HG03095 (cell line): ENCODE measurements at regions not wholly inside any gene's neighbourhood (a gene's known extent, or its start where the extent isn't known, plus 50 kb on each side); places are given as distances from the start of the nearest gene placed in this dataset.

Source experiments
- ATAC-seq: cut with Tn5 transposase; IDR thresholded peaks from one replicate; pipeline ENCODE4 v1.9.1; 2021; ENCODE audit warnings: moderate library complexity; ENCODE audit not compliant: unreplicated experiment

DNA sequence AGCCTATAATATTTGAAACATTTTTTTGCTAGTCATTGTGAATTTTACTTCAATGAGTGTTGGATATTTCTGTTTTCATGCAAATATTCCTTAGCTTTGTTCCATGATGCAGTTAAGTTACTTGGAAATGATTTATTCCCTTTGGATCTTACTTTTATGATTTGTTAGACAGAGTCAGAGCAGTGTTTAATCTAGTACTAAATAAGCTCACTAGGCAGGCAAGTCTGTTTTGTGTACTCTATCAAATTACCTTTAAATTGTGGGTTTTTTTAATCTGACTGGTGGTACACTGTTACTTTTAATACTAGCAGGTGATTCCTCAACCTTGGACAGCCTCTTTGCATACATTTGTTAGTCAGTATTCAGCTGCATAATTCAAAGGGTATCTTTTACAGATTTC, 173.3 kb upstream of the MBNL1 start:
- no peak for ATAC-seq

DNA sequence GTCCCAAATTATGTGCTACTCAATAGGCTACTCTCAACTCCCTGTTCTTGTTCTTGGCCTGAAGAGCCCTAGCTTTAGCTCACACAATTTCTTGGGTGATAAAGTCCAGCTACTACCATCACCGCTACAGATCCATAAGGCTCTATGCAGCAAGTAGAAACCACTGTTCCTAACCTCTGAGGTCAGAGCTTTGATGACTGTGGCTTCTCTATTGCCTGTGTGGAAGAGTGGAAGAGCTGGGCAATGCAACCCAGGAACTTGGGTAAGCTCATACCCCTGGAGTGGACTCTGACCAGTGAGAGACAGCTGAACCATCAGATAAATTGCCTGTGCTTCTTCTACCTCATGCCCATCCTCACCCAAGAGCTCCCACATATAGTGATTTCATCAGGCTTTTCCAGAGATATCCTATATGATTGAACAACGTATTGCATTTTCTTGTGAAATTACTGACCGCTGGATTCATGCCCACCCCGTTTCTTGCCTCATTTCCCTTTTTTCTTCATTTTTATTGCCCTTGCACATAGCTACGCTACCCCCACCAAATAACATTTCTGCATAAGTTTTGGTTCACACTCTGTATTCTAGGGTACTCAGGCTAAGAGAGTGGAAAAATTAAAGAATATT, 172.3 kb upstream of the MBNL1 start:
- no peak for ATAC-seq

DNA sequence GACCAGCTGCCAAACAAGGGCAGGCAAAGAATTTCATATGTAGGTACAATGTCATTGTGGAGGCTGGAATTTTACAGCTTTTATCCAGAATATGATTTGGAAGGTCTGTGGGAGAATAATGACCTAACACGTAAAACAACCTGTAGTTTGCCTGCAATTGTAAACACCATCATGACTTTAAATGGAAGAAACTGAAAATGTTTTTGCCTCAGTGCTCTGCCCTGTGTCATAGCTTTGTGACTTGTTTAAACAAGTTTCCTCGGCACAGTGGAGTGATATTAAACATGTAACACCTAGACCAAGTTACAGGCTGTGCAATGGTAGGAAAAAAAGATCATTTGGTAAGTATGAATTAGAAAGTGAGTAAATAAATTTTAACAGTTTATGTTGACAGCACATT, 171.6 kb upstream of the MBNL1 start:
- no peak for ATAC-seq

DNA sequence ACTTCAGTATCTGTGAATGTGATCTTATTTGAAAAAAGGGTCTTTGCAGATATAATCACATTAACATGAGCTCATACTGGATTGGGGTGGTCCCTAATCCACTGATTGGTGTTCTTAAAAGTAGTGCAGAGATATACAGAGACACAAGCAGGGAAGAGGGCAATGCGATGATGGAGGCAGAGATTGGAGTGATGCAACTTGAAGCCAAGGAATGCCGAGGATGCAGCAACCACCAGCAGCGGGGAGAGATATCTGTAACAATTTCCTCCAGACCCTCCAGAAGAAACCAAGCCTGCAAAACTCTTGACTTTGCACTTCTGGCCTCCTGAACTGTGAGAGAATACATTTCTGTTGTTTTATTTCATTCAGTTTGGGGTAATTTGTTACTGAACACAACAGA, 171.0 kb upstream of the MBNL1 start:
- ATAC-seq, result no peak

DNA sequence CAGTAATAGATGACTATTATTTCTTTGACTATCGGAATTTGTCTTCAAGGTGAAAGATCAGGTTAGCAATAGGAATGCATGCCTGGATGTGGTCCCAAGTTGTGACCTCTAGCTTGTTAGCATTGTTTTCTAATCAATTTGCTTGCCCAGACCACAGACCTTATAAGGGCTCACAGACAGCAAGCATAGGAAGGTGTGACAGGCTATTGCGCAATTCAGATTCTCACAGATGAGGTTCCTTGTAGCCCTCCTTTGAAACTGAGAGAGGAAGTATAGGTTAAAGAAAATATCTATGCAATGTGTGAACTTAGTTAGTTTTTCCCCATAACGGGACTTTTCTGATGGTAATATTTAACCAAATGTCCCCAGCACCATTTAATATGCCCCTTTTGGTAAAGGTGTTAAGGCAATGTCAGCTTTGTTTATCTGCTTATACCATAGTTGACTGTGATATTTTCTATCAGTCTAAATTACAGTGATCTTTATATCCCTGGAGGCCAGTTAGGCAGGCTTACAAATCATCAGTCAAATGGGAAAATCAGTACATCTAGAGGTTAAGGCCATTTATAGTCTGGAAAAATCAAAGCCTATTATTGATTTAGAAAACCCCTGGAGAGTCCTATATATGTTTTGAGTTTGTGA, 168.1 kb upstream of the MBNL1 start:
- ATAC-seq, result peak; percentile 97

DNA sequence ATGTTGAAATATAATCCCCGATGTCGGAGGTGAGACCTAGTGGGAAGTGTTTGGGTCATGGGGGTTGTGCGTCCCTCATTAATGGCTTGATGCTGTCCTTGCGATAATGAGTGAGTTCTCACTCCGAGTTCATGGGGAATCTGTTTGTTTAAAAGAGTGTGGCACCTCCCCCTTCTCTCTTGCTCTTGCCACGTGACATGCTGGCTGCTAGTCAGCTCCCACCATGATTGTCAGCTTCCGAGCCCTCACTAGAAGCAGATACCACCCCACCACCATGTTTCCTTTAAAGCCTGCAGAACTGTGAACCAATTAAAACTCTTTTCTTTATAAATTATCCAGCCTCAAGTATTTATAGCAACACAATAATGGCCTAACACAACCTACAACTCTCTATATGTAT, 166.3 kb upstream of the MBNL1 start:
- ATAC-seq, result no peak

DNA sequence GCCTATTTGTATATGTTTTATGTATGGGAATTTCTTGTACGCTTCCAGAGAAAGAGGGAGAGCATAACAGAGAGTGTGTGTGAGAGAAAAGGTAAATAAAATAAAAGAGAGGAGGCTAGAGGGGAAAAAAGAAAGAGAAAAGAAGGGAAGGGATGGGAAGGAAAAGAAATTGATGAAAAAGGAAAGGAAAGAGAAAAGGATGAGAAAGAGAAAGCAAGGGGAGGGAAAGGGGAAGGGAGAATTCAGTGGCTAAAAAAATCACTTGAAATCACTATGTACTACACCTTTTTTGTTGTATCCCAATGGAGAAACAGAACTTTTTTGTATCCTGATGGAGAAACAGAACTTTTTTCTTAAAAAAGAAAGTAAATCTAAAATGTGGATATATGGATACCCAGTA, 165.5 kb upstream of the MBNL1 start:
- ATAC-seq, result no peak

DNA sequence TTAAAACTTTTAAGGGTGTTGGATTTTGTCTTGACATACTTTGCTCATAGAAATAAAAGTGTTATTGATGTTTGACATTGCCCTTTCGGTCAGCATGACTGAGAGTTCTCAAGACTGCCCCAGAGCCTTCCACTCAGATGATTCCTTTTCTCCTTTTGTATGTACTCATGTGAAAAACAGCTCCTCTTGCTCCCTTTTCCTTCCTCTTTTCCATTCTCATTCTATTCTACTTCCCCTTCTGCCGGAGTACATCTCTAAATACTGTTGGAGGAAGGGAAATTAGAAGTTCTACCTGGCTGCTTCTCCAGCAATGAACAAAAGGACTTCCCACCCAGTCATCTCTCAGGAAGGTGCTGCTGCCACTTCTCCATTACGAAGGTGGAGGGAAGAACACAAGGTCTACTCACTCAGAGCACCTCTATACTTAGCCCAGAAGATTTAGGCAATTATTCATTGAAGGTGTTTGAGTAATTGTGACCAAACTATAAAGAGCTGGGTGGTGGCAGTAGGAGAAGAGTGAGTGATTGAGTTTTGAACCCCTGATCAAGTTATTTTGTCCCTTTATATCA, 163.8 kb upstream of the MBNL1 start:
- no peak for ATAC-seq

DNA sequence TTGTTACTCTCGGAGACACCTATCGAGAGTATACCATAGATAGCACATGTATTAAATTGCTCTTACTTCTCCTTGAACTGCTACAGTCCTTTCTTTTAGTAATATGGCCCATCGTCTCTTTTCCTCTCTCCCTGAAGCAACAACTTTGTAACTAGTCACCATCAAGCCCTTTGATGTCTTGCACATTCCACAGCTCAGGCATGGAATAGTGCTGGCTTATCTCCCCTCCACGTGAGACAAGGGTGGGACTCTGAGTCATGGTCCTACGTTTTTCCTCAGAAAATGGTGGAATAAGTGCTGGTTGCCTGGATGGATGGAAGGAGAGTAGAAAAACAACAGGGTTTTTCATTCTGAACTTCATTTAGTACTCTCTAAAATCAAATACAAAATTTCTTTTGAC, 163.3 kb upstream of the MBNL1 start:
- ATAC-seq, result no peak

DNA sequence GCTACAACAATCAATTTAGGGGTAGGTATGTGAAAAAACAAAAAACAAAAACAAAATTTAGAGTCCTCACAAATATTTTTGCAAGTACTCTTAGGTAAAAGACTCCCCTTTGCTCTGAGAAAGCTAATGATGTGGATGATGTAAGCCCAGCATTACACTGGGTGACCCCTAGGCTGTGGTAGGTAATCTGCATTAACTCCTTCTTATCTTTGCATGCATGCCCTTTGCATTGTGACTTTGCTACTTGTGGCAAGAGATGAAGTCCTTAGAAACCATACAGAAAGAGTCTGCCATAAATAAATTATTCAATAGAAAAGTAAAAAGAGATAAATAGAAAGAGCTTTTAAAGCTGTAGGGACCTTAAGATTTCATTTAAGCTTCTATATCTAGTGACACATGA, 159.7 kb upstream of the MBNL1 start:
- no peak for ATAC-seq

DNA sequence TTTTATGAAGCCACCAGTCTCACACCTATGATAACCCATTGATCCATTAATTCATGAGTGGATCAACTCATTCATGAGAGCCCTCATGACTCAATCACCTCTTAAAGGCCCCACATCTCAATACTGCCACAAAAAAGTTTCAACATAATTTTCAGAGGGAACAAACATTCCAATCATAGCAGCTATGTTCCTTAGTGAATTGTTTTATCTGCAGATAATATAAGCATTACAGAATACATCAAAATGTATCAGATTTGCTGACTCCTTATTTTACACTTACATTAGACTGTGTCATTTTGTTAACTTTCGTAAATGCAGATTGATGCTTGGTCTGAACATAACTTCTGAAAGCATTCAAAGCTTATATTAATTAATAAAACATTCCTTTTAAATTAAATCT, 155.3 kb upstream of the MBNL1 start:
- no peak for ATAC-seq

DNA sequence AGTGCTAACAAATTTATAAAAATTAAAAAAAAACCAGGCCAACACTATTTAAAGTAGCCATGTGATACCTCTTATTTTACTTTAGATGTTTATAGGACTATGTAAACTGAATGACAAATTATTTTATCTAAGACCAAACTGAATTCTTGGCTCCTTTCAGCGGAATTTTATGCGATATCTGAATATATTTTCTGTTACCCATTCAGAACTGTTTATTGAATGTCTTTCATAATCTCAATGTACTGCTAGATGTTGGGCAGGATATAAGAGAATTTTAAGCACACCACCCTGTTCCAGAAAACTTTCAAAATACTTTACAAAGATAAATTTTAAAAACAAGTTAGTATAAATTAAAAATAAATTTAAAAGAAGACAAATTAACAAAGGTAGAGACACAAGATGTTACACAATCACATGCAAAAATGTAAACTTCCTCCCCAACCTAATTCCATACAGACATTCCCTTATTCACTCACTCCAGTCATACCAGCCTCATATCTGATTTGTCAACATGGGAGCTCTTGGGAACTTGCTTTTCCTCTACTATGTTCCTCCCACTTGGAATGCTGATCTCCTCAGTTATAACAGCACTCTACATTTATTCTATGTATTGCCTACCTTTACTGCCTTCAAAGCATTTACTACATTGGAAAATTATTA, 154.6 kb upstream of the MBNL1 start:
- ATAC-seq, result no peak

DNA sequence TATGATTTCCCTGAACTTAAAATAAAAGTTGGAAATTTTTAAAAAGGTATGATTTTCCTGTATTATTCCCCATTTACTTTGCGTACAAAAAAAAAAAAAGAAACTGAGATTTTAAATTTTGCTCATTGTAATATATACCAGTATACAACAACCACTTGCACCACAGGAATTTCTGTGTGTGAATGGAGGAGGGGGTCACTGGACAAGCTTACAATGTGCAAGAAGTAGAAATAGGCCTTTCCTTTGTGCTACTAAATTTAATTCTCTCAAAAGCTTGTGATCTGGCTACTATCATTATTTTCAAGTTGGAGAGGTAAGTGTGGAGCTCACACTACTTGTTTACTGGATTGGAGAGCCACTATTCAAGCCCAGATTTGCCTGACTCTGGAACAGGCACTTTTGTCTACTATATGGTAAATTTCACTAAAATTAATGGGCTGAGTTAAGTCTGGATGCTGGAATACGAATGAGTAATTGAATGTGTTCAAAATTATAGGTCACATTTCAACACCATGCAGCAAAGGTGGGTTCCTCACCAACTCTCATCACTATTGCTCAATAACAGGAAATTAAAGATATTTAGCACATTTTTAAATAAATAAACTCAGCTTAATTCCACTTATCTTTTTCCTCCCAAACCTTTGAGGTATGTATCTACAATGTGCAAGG, 148.0 kb upstream of the MBNL1 start:
- ATAC-seq, result no peak

DNA sequence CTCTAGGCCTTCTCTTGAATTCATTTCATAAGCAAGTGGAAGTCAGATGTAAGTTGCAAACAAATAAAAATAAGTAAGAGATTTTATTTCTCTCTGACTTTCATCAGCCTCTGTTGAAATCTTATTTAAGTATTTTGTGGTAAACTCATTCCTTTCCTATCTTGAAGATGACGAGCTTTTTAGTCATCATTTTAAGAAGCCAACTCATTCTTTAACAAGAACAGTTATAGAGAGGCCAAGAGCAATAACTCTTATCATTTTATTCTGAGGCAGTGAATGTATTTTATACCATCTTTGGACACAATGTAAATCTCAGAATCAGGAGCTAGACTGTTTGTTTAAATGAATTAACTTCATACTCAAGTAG, 147.5 kb upstream of the MBNL1 start:
- ATAC-seq, result no peak

DNA sequence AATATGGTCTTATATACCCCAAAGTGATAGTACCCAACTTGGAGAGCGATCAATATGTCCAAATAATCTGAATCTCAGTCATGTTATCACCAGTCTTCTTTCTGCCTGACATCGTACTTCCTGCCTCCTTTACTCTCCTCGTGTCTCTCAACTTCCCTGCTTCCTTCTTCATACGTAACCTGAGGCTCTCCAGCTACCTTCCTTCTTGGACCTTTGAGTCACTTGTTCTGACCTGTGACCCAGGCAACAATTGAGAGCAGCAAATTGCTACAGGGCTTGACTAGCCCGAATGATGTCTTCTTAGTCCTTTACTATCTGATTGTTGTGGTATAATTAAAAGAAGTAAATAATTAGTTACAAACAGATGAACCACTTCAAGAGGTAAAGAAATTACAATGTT, 145.9 kb upstream of the MBNL1 start:
- no peak for ATAC-seq

DNA sequence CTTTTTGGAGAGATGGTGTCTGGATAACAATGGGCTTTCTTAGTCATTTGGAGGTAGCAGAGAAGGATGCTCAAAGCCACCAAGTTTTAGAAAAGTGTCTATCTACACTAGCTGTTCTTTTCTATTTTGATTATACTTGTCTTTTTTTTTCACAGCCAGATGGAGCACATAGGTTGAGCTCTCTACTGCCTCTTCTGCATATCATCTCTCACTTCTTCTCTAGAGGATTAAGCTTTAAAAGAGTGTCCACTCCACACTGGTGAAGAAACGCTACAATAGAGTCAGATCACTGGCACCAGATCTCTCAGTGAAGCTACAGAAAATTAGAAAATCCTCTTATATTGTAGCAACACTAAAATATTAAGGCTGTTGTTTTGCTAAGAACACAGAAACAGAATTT, 145.3 kb upstream of the MBNL1 start:
- no peak for ATAC-seq

DNA sequence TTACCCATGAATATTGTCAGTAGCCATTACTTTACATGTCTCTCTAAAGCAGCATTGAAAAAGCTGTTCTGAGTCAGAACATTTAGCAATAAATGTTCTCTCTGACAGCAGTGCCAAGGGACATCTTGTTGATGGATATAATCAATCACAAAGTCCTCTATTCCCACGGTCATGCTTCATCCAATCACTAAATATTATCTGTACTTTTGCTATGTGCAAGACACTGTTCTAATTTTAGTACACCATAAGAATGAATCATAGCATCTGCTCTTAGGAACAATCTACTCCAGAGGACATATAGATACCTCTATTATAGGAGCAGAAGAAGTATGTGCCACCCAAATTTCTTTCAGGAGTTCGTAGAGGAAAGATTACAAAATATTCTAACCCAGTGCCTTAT, 142.5 kb upstream of the MBNL1 start:
- ATAC-seq, result no peak

DNA sequence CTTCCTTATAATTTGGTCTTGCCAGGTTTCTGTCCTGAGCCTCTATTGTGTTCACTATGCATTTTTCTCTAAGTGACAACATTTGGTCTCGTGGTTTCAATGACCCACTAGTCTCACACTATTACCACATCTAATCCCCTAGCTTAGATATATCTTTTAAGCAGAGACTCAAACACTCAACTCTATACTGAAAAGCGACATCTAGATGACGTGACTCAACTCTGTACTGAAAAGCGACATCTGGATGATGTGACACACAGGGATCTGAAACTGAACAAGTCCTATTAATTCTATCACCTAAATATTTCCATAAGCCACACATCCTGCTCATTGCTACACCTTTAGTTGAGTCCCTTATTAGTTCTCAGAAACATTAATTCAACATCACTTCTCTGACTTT, 141.7 kb upstream of the MBNL1 start:
- peak; percentile 99 for ATAC-seq

DNA sequence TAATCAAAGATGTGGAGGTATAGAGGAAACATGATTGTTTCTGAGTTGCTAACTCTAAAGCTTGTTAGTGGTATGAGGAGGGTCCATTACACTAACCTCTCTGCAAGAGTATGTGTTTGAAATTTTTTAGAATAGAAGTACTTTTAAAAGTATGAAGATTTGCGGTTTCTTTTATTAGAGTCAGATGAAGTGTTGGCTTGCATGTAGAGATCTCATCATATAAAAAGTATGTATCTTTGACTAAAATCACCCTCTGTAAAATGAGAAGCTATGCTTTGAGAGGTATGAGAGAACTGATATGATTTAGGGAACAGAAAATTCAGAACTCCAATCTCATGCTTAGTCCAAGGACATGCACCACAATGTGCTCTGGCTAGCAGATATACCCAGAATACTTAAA, 140.4 kb upstream of the MBNL1 start:
- ATAC-seq, result no peak

DNA sequence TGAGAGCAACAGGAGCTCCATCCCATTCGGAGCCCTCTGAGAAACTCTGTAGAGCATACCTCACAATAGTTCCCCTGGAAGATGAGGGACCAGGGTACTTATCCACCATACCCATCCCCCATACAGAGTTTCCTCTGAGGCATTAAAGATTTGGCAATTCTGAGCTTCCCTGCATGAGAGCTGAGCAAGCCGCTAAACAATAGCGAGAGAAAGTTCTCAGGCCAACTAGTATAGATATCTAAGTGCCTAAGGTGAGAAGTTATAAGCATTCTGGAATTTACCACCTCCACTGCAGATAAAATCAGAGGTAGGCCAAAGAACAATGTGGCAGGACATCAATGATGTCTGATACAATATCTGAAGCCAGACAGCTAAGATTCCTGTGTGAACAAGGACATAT, 129.1 kb upstream of the MBNL1 start:
- ATAC-seq, result no peak

DNA sequence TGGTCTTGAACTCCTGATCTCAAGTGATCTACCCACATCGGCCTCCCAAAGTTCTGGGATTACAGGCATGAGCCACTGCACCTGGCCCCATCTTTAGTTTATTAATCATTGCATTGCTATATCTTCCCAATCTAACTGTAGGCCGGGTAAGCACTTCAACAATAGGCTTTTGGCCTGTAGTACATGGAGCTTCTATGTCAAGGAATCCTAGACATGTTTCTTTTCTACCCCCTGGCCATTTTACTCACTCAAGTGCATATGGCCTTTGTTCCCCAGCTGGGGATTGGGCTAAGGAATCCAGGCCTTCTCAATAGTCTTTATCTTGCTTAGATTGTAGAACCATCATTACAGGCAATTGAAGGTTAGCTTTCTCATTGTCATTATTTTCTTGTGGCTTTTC, 122.3 kb upstream of the MBNL1 start:
- no peak for ATAC-seq

DNA sequence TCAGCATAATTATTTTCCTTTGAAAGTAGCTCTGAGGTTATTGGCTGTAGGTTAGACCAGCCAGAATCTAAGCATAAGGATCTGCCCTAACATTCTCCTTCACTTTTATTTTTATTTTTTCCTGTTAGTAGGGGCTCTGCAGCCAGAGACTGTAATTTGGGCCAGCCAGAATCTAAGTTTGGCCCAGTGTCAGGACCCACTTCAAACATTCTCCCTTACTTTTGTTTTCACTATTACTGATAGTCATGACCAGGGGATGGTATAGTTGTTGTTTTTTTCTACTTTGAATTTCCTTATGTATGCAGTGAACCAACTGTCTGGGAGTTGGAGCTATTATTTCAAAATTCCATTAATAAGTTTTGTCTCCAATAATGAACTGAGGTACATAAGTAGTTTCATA, 121.0 kb upstream of the MBNL1 start:
- no peak for ATAC-seq
